ENCODE measurements at regions not wholly inside any gene's neighbourhood (a gene's known extent, or its start where the extent isn't known, plus 50 kb on each side); places are given as distances from the start of the nearest gene placed in this dataset.
A peak's percentile ranks its signal among the peaks of the same experiment; 100 is the strongest.

DNA sequence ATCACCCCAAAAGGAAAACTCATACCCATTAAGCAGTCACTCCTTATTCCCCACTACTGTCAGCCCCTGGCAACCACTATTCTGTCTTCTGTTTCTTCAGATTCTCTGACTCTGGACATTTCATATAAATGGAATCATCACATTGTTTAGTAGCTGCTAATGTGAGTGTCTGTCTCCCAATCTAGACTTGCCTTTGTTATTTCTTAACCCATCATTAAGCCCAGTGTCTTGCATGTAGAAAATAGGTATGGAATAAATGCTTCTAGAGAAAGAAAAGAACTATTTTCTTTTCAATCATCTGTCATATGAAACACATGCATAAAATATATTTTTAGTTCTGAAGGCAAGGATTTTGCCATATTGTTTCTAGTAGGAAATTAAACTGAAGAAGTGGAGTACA, 610.0 kb downstream of the PLPP3 start:
- H3K9me3 ChIP-seq (ENCODE audit: control insufficient read depth in 2 of 3, insufficient read depth in 1 of 3, low read length in 3 of 3), result no peaks in the 10 kb centered on the region
- no peaks in the 10 kb centered on the region for H3K4me1 ChIP-seq (ENCODE audit: control insufficient read depth in 2 of 3, insufficient read depth in 2 of 3, low read depth in 1 of 3, low read length in 3 of 3)
- H3K27me3 ChIP-seq (ENCODE audit: control insufficient read depth, insufficient read depth, low read length), result no peaks in the 10 kb centered on the region
- no peak for TF ChIP-seq CTCF (IDR thresholded peaks at IDR 0.05; ENCODE audit: borderline replicate concordance, extremely low read depth, insufficient read depth)
- H3K36me3 ChIP-seq (ENCODE audit: control insufficient read depth in 2 of 3, insufficient read depth in 3 of 3, low read length in 3 of 3), result no peaks in the 10 kb centered on the region
- no peak overlapping the region for H3K27ac ChIP-seq (ENCODE audit: low read depth in 2 of 2, low read length in 2 of 2)
- no peak for DNase-seq
- no peak overlapping the region for H3K4me3 ChIP-seq (ENCODE audit: low read length in 3 of 3)
- no peak overlapping the region for H3K9ac ChIP-seq (ENCODE audit: low read length in 3 of 3)
- intact Hi-C loops (cut with DNase I), result no loop called here
- no peak for FAIRE-seq

DNA sequence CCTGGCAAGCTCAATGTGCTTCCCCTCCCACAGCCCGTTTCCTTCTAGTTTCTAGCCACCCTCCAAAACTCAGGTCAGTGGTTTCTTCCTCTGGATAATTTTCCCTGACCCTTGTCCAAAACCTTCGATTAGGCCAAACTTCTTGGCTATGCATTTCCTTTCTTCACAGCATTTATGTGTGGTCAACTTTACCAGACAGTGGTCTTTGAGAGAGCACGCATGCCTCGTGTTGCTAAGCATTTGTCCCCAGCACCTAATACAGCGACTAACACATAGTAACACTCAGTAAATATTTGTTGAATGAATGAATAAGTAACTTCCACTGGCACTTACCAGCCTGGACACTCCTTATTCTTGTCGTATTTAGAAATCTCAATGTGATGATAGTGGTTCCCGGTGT, 610.7 kb downstream of the PLPP3 start:
- Histone ChIP-seq H3K4me3 (ENCODE audit: low read length in 3 of 3) (no peak overlapping the region), H3K27ac (ENCODE audit: low read depth in 2 of 2, low read length in 2 of 2) (no peak overlapping the region), H3K4me1 (ENCODE audit: control insufficient read depth in 2 of 3, insufficient read depth in 2 of 3, low read depth in 1 of 3, low read length in 3 of 3) (no peaks in the 10 kb centered on the region), H3K27me3 (ENCODE audit: control insufficient read depth, insufficient read depth, low read length) (no peaks in the 10 kb centered on the region), H3K9me3 (ENCODE audit: control insufficient read depth in 2 of 3, insufficient read depth in 1 of 3, low read length in 3 of 3) (no peaks in the 10 kb centered on the region), H3K36me3 (ENCODE audit: control insufficient read depth in 2 of 3, insufficient read depth in 3 of 3, low read length in 3 of 3) (no peaks in the 10 kb centered on the region), H3K9ac (ENCODE audit: low read length in 3 of 3) (no peak overlapping the region)
- DNase-seq, result no peak
- no peak for TF ChIP-seq CTCF (IDR thresholded peaks at IDR 0.05; ENCODE audit: borderline replicate concordance, extremely low read depth, insufficient read depth)
- intact Hi-C loops (cut with DNase I), result no loop called here
- no peak for FAIRE-seq

- no peak overlapping the region for H3K9ac ChIP-seq (ENCODE audit: low read length in 3 of 3)
- DNase-seq (peak in 2 of 5 donors; percentile 25 to 29), FAIRE-seq (no peak)
- no peaks in the 10 kb centered on the region for H3K4me1 ChIP-seq (ENCODE audit: control insufficient read depth in 2 of 3, insufficient read depth in 2 of 3, low read depth in 1 of 3, low read length in 3 of 3)
- intact Hi-C loops (cut with DNase I), result no loop called here
- no peak for TF ChIP-seq CTCF (IDR thresholded peaks at IDR 0.05; ENCODE audit: borderline replicate concordance, extremely low read depth, insufficient read depth)
- no peaks in the 10 kb centered on the region for H3K9me3 ChIP-seq (ENCODE audit: control insufficient read depth in 2 of 3, insufficient read depth in 1 of 3, low read length in 3 of 3)
- no peaks in the 10 kb centered on the region for H3K27me3 ChIP-seq (ENCODE audit: control insufficient read depth, insufficient read depth, low read length)
- H3K36me3 ChIP-seq (ENCODE audit: control insufficient read depth in 2 of 3, insufficient read depth in 3 of 3, low read length in 3 of 3), result no peaks in the 10 kb centered on the region
- H3K4me3 ChIP-seq (ENCODE audit: low read length in 3 of 3), result no peak overlapping the region
- H3K27ac ChIP-seq (ENCODE audit: low read depth in 2 of 2, low read length in 2 of 2), result no peak overlapping the region
Measured at GRCh38 chr1:55965981-55966461, 613.3 kb downstream of the PLPP3 start.

DNA sequence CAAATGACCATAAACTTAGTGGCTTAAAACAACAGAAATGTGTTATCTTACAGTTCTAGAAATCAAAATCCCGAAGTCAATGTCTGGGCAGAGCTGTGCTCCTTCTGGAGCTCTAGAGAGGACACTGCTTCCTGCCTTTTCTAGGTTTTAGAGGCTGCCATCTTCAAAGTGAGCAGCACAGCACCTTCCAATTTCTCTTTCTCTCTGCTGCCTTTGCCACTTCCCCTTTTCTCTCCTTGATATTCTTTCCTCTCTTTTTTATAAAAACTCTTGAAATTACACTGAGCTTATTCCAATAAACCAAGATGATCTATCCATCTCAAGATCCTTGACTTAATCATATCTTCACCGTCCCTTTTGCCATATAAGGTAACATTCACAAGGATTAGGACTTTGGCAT, 616.9 kb downstream of the PLPP3 start:
- FAIRE-seq (no peak), DNase-seq (no peak)
- H3K27me3 ChIP-seq (ENCODE audit: control insufficient read depth, insufficient read depth, low read length), result no peaks in the 10 kb centered on the region
- no peaks in the 10 kb centered on the region for H3K9me3 ChIP-seq (ENCODE audit: control insufficient read depth in 2 of 3, insufficient read depth in 1 of 3, low read length in 3 of 3)
- no peak overlapping the region for H3K27ac ChIP-seq (ENCODE audit: low read depth in 2 of 2, low read length in 2 of 2)
- no peaks in the 10 kb centered on the region for H3K36me3 ChIP-seq (ENCODE audit: control insufficient read depth in 2 of 3, insufficient read depth in 3 of 3, low read length in 3 of 3)
- H3K4me3 ChIP-seq (ENCODE audit: low read length in 3 of 3), result no peak overlapping the region
- no peak overlapping the region for H3K9ac ChIP-seq (ENCODE audit: low read length in 3 of 3)
- TF ChIP-seq CTCF (IDR thresholded peaks at IDR 0.05; ENCODE audit: borderline replicate concordance, extremely low read depth, insufficient read depth), result no peak
- intact Hi-C loops (cut with DNase I), result no loop called here
- H3K4me1 ChIP-seq (ENCODE audit: control insufficient read depth in 2 of 3, insufficient read depth in 2 of 3, low read depth in 1 of 3, low read length in 3 of 3), result no peaks in the 10 kb centered on the region

Measured in kidney (tissue), 13 donors.